ENCODE measurements at regions not wholly inside any gene's neighbourhood (a gene's known extent, or its start where the extent isn't known, plus 50 kb on each side); places are given as distances from the start of the nearest gene placed in this dataset.
"Not testable (repeated sequence)": the region's sequence is repeated elsewhere in the genome, so short reads cannot be mapped to it uniquely, and the experiment has no call there.

DNA sequence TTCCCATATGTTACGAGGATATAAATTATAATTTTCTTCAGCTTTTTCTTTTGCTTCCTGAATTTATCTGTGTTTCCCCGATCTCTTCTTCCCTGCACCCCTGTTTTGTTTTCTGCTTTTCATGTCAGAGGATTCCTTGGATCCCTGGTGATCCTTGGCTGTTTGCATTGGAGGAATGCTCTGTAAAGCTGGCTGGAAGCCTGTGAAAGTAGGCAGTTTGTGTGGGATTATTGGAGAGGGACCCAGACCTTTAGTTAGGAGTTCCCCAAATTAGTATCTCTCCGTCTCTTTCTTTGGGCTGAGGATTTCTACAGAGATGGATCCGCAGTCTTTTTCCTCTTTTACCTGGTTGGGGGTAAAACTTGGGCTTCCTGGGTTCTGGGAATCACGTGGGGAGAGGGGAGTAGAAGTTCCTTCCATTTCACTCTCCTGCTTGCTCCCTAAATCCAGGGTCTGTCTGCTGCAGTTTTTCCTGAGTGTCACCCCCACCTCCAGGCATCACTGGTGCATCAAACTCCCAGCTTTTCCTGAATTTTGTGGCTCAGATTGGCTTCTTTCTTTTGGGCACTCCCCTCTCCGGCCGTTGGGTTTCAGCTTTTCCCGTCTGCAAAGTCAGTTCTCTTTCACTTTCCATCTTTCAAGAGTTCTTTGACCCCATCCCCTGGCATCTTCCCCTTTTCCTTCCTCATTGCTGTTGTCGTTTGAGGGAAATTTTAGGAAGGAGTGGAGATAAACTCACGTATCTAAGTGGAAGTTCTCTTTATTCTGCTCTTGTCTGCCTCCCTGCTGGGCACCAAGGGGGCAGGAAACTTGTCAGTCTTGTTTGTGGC is 79.1 kb upstream of the ALX4 start:
- no peak for DNase-seq

DNA sequence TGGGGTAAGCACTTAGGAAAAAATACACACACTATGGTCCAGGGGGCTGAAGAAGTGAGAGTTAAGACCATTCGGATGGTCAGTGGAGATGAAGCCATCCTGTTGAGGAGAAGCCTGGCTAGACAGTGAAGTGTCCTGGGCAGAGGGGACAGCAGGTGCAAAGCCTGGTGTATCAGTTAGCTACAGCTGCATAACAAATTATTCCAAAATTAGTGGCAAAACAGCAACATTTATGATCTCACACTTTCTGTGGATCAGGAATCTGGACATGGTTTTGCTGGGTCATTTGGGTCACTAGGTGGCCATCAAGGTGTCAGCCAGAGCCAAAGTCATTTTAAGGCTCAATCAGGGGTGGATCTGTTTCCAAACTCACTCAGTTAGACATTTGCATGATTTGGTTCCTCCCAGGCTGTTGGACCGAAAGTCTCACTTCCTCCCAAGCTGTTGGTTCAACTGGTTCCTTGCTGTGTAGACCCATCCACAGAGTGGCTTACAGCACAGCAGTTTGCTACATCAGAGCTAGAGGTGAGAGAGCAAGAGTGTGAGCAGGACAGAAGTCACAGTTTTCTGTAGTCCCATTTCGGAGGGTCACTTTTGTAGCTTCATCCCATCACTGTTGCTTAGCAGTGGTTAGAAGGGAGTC is 80.1 kb upstream of the ALX4 start:
- DNase-seq = no peak

- not testable (repeated sequence) for DNase-seq
Measured at GRCh38 chr11:44391004-44391403, 81.1 kb upstream of the ALX4 start.

DNA sequence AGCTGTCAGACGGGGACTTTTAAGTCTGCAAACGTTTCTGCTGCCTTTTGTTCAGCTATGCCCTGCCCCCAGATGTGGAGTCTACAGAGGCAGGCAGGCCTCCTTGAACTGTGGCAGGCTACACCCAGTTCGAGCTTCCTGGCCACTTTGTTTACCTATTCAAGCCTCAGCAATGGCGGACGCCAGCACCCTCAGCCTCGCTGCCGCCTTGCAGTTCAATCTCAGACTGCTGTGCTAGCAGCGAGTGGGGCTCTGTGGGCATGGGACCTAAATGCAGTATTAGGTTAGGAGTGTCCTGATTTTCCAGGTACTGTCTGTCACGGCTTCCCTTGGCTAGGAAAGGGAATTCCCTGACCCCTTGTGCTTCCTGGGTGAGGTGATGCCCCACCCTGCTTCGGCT is 86.8 kb upstream of the ALX4 start:
- DNase-seq = not testable (repeated sequence)

DNA sequence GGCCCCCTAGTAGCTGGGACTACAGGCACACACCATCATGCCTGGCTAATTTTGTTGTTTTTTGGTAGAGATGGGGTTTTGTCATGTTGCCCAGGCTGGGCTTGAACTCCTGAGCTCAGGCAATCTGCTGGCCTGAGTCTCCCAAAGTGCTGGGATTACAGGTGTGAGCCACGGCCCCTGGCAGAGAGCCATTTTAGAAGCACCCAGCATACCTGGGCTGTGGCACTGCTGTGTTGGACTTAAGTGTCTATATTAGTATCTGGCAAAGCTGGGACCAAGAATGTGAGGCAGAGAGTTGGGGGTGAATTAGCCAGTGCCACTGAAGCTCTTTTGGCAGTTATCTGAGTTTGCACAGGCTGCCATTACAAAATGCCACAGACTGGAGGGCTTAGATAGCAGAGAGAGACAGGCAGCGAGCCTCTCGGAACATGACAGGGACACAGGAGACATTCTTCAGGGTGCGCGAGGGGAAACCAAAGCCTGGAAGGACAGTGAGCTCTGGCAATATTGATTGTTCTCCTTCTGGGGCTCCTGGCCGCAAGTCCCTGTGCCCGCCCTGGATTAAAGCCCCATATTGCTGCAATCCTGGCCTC is 87.7 kb upstream of the ALX4 start:
- DNase-seq = no peak

- no peak for DNase-seq
Measured at GRCh38 chr11:44398266-44399030, 88.5 kb upstream of the ALX4 start.

GRCh38 chr11:44399968-44400367 is 90.0 kb upstream of the ALX4 start:
- no peak for DNase-seq

DNA sequence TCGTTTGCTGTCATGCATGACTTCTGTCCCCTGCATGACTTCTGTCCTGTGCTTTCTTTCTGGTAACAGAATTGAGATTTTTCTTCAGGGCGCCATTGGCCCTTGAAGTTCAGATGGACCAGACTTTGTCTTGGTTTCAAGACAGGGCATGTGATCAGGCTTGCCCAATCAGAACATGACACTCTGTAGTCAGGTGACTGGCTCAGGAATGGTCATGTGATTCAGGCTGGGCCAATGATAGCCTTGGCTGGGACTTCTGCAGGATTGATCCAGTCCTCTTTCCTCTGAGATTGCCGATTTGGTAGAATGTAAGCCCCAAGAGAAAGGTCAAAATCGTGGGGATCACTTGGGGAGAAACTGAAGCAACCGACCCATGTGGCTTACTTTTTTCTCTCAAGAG is 90.5 kb upstream of the ALX4 start:
- no peak for DNase-seq

DNA sequence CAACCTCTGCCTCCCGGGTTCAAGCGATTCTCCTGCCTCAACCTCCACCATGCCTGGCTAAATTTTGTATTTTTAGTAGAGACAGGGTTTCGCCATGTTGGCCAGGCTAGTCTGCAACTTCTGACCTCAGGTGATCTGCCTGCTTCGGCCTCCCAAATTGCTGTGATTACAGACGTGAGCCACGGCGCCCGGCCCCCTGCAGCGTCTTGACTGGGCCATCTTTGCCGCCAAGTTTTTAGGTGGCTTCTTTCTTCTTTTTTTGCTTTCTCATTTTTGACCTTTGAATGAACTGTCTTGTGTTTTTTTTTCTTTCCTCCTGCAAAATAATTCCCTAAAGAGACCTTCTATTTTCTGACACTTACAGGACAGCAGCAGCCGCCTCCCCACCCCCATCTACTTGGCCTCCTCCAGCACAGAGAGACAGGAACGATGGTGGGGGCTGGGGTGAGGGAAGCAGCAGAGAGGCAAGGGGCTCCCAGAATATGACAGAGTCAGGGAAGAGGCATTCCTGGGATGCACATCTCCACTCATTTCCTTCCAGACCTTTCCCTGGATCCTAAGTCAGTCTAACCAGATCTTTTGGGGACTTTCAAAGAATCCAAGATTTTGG is 92.6 kb upstream of the ALX4 start:
- DNase-seq = no peak

- no peak for DNase-seq
Measured at GRCh38 chr11:44403176-44403575, 93.2 kb upstream of the ALX4 start.

DNA sequence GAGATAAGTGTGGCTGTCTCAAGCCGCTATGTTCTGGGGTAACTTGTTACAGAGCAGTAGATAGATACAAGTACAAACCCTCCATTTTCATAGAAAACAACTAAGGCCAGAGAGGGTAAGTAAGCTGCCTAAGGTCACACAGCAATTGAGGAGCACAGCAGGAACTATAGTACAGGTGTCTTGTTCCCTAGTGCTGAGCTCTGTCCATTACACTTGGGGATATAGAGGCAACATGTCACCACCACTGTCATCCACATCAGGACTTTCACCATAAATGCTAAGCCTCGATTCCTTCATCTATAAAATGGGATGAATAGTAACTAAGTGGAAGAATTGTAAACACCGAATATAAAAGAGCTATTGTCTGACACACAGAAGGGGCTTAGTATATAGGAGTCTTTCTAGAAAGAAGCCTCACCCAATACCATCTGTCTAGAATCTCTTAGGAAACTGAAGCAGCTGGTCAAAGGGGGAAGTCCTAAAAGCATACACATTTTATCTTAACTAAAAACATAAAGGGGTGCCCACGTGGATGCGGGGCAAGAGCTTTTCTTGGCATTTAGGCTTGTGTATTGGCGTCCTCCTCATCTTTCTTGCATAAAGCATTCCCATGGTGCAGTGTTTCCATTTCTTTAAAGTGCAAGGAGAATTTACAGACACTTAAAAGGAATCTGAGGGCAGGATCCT is 93.8 kb upstream of the ALX4 start:
- no peak for DNase-seq

GRCh38 chr11:44404301-44404700 is 94.4 kb upstream of the ALX4 start:
- DNase-seq = no peak

DNA sequence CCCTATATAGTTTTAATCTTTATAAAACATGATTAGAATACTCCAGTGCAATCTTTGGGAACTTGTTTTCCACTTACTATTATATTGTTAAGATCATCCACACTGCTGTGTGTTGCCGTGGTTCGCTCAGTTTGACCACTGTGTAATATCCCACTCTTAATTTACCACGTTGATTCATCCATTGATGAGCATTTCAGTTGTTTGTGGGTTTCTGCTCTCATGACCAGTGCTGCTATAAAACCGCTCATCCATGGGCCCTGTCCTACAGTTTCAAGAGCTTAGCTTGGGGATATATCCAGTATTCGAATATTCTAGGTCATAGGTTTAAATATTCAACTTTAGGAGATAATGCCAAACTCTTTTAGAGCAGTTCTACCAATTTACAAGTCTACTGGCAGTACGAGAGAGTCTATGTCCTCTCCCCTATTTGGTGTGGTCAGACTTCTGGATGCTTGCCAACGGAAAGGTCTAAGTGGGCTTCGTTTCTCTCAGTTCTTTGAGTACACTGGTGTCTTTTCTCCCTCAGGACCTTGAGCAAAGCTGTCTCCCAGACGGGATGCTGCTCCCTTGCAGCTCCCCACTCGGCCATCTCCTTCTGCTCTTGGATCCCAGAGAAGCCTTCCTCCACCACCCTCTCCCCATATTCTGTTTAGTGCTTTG is 94.9 kb upstream of the ALX4 start:
- DNase-seq = no peak

GRCh38 chr11:44407211-44407996 is 97.5 kb upstream of the ALX4 start:
- DNase-seq = no peak

GRCh38 chr11:44408141-44408540 is 98.2 kb upstream of the ALX4 start:
- no peak for DNase-seq

GRCh38 chr11:44408711-44409470 is 99.0 kb upstream of the ALX4 start:
- no peak for DNase-seq

DNA sequence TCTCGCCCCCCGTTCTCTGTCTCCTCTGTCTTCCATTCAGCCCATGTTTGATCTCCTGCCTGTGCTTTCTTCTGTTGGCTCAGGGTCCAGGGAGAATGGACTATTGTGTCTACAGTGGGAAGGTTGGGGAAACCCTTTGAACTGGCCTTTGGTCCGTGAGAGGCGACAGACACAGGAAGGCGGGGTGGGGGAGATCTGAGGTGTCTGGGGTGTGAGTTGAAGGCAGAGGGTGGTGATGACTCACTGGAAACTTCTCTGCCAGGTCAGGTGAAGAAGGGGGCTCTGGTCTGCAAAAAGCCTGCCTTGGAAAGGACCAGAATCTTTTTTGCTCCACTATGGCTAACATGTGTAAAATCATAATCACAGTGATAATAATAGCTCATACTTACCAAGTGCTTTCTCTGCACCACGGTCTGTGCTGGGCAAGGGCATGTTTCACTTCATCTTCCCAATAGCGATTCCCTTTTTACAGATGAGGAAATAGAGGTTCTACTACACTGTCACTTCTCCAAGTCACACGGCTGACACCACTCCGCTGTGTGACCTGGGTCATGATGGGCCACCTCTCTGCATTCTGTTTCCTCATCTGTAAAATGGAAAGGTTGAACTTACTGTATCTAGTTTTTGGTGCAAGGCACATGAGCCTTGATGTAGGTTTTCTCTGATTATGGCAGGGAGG is 99.8 kb upstream of the ALX4 start:
- DNase-seq = no peak

DNA sequence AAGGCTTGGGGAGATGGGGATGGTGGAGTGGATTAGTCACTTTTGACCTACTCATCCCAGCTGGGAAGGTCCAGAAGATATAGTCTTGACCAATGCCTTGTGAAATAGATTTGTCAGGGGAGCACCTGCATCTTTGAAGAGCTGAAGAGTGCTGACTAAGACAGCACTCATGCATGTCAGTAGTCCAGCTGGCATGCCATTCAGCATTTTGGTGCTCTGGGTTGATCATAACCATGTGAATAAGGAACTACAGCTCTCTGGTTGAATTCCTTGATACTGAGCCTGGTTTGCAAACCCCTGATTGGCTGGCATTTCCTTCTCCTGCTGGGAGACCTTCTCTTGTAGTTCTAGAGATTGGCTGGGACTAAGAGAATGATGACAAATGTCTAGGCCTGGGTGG is 106.8 kb upstream of the ALX4 start:
- no peak for DNase-seq

DNA sequence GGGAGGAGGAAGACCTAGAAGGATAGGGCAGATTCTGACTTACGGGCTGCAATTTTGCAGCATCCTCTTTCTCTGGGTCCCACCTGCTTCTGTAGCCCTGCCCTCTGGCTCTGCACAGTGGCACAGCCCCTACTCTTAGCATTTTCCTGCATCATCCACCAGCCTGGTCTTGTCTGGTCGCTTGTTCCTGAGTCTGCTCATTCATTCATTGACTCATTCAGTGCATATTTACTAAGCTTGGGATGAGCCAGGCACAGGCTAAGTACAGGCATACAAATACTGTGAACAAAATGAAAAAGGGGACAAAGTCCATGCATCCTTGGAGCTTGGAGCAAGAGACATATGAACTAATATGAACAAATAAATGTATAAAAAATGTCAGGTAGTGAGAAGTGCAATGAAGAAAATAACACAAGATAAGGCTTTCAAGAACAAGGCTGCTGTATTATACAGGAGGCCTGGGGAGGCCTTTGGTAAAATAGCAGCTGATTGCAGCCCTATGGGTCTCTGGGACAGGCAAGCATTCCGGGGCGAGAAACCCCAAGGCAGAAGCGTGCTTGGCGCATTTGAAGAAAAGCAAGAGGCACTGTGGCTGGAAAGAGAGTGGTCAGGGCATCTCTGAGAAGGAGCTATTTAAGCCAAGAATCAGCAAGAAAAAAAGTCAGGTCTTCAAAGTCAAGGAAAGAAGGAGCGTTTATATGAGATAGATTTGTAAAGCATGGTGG is 108.0 kb upstream of the ALX4 start:
- DNase-seq = no peak
